NCI-H524 (cell line): ENCODE measurements at regions not wholly inside any gene's neighbourhood (a gene's known extent, or its start where the extent isn't known, plus 50 kb on each side); places are given as distances from the start of the nearest gene placed in this dataset.

ENCODE experiments used
- DNase-seq, 2 experiments: peaks; one replicate each; lab custom pipeline; 2025; lab: John Stamatoyannopoulos, UW

GRCh38 chr1:82215853-82216175 is 415.1 kb downstream of the ADGRL2 start:
- DNase-seq = no peak

GRCh38 chr1:82215056-82215852 is 414.5 kb downstream of the ADGRL2 start:
- no peak for DNase-seq

- no peak for DNase-seq
Measured at GRCh38 chr1:82214606-82215005, 413.9 kb downstream of the ADGRL2 start.

- no peak for DNase-seq
Measured at GRCh38 chr1:82197606-82198005, 396.9 kb downstream of the ADGRL2 start.

GRCh38 chr1:82195245-82195644 is 394.5 kb downstream of the ADGRL2 start:
- DNase-seq = no peak

- no peak for DNase-seq
Measured at GRCh38 chr1:82185084-82185483, 384.4 kb downstream of the ADGRL2 start.

GRCh38 chr1:82181846-82182245 is 381.1 kb downstream of the ADGRL2 start:
- no peak for DNase-seq

GRCh38 chr1:82179131-82179530 is 378.4 kb downstream of the ADGRL2 start:
- DNase-seq = peak in 1 of 2 experiments; percentile 4

GRCh38 chr1:82177192-82177591 is 376.5 kb downstream of the ADGRL2 start:
- no peak for DNase-seq

- no peak for DNase-seq
Measured at GRCh38 chr1:82171955-82172354, 371.2 kb downstream of the ADGRL2 start.

- DNase-seq = no peak
Measured at GRCh38 chr1:82168482-82168881, 367.7 kb downstream of the ADGRL2 start.

GRCh38 chr1:82165304-82165703 is 364.6 kb downstream of the ADGRL2 start:
- no peak for DNase-seq

GRCh38 chr1:82162486-82163420 is 362.0 kb downstream of the ADGRL2 start:
- DNase-seq = peak; percentile 78 to 91

GRCh38 chr1:82161700-82162141 is 361.0 kb downstream of the ADGRL2 start:
- no peak for DNase-seq

- no peak for DNase-seq
Measured at GRCh38 chr1:82160903-82161302, 360.2 kb downstream of the ADGRL2 start.

- no peak for DNase-seq
Measured at GRCh38 chr1:82160036-82160435, 359.3 kb downstream of the ADGRL2 start.

- no peak for DNase-seq
Measured at GRCh38 chr1:82158981-82159380, 358.2 kb downstream of the ADGRL2 start.

- DNase-seq = no peak
Measured at GRCh38 chr1:82154219-82154970, 353.7 kb downstream of the ADGRL2 start.

GRCh38 chr1:82153752-82154151 is 353.0 kb downstream of the ADGRL2 start:
- no peak for DNase-seq

GRCh38 chr1:82153272-82153629 is 352.5 kb downstream of the ADGRL2 start:
- no peak for DNase-seq

GRCh38 chr1:82152356-82153271 is 351.9 kb downstream of the ADGRL2 start:
- DNase-seq = peak in 1 of 2 experiments; percentile 38
